ENCODE measurements at regions not wholly inside any gene's neighbourhood (a gene's known extent, or its start where the extent isn't known, plus 50 kb on each side); places are given as distances from the start of the nearest gene placed in this dataset.

DNA sequence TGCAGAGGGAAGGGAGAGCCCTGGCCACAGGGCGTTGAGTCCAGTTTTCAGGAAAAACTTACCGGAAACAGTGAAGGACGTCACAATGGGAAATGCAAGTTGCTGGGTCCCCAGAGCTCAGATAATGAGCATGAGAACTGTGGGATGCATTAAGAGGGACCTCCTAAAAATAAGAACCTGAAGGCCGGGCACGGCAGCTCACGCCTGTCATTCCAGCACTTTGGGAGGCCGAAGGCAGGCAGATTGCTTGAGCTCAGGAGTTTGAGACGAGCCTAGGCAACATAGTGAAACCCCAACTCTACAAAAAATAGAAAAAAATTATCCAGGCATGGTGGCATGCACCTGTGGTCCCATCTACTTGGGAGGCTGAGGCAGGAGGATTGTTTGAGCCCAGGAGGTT, 170.6 kb downstream of the URI1 start:
- TF ChIP-seq, protein P1, sequence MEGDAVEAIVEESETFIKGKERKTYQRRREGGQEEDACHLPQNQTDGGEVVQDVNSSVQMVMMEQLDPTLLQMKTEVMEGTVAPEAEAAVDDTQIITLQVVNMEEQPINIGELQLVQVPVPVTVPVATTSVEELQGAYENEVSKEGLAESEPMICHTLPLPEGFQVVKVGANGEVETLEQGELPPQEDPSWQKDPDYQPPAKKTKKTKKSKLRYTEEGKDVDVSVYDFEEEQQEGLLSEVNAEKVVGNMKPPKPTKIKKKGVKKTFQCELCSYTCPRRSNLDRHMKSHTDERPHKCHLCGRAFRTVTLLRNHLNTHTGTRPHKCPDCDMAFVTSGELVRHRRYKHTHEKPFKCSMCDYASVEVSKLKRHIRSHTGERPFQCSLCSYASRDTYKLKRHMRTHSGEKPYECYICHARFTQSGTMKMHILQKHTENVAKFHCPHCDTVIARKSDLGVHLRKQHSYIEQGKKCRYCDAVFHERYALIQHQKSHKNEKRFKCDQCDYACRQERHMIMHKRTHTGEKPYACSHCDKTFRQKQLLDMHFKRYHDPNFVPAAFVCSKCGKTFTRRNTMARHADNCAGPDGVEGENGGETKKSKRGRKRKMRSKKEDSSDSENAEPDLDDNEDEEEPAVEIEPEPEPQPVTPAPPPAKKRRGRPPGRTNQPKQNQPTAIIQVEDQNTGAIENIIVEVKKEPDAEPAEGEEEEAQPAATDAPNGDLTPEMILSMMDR (conservative IDR thresholded peaks at IDR 0.05; ENCODE audit: low read depth, low read length): no peak
- TF ChIP-seq EZH2 (IDR thresholded peaks at IDR 0.05; ENCODE audit: borderline replicate concordance, low read depth, low read length, poor library complexity, severe bottlenecking): no peak
